Suprapubic skin (tissue), 4 donors: ENCODE measurements at regions not wholly inside any gene's neighbourhood (a gene's known extent, or its start where the extent isn't known, plus 50 kb on each side); places are given as distances from the start of the nearest gene placed in this dataset.

Source experiments
- DNase-seq, 2 donors: peaks; one replicate each; pipeline ENCODE4 v3.0.0-alpha.2; 2019; ENCODE audit warnings: low spot score in 2 of 2
- H3K27ac ChIP-seq: fragments of 200-600 bp; sonication (generic); one replicate; pipeline ENCODE4 v1.5.1; 2019
- H3K27me3 ChIP-seq: fragments of 200-600 bp; sonication (generic); one replicate; pipeline ENCODE4 v1.5.1; 2019
- H3K36me3 ChIP-seq: fragments of 200-600 bp; sonication (generic); one replicate; pipeline ENCODE4 v1.5.1; 2019
- H3K4me1 ChIP-seq: fragments of 200-600 bp; sonication (generic); one replicate; pipeline ENCODE4 v1.5.1; 2019
- H3K4me3 ChIP-seq: fragments of 200-600 bp; sonication (generic); one replicate; pipeline ENCODE4 v1.5.1; 2019; ENCODE audit warnings: mild to moderate bottlenecking
- H3K9me3 ChIP-seq: fragments of 200-600 bp; sonication (generic); one replicate; pipeline ENCODE4 v1.5.1; 2019
- EP300 ChIP-seq: sonication (generic); formaldehyde crosslinking; IDR thresholded peaks from one replicate; pipeline ENCODE4 v1.6.1; 2017; ENCODE audit warnings: antibody characterized with exemption
- POLR2A ChIP-seq, 2 donors: fragments of 450-650 bp; IDR thresholded peaks; one replicate each; pipeline ENCODE4 v1.6.1; 2017; ENCODE audit warnings: antibody characterized with exemption in 2 of 2, mild to moderate bottlenecking in 2 of 2, moderate library complexity in 2 of 2
- POLR2AphosphoS5 ChIP-seq, 3 donors: sonication (generic); formaldehyde crosslinking; IDR thresholded peaks; one replicate each; pipeline ENCODE4 v1.6.1; 2017; ENCODE audit warnings: antibody characterized with exemption in 3 of 3
- WGBS: methylation state at CpG from one replicate; pipeline ENCODE4 v1.1.5; 2018; 5-methylcytosine and 5-hydroxymethylcytosine counted together
- TF ChIP-seq, protein P1 (sequence below), 2 donors: fragments of 200-600 bp in 1 of 2; fragments of 450-650 bp in 1 of 2; sonication (generic) in 1 of 2; IDR thresholded peaks; one replicate each; pipeline ENCODE4 v1.5.1; 2016 to 2019; ENCODE audit warnings: antibody characterized with exemption in 2 of 2, mild to moderate bottlenecking in 1 of 2, moderate library complexity in 1 of 2

DNA sequence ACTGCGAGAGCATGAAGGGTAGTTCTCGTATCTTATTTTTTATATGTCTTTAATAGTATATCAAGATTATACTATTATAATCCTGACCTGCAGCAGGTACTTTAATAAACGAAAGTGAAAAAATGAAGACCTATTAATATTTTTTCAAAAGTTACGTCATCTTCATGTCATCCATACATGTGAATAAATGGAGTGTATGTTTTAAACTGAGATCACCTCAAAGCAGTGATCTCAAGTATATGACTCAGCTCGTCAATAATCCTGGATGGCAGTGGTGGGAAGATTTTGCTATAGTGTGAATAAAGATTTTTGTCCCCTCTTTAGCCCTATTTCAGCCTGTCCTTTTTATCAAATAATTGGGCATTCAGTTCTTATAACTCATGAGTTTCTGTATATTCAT is 166.3 kb upstream of the FBXO11 start:
- peaks cover 4% of the 10 kb centered on the region for H3K4me1 ChIP-seq
- no peak overlapping the region for H3K27ac ChIP-seq
- H3K9me3 ChIP-seq: no peaks in the 10 kb centered on the region
- WGBS: 84% methylated on average over 5 of the region's 5 CpGs
- DNase-seq: no peak
- H3K4me3 ChIP-seq: no peak overlapping the region
- H3K27me3 ChIP-seq: no peaks in the 10 kb centered on the region
- TF ChIP-seq, protein P1, sequence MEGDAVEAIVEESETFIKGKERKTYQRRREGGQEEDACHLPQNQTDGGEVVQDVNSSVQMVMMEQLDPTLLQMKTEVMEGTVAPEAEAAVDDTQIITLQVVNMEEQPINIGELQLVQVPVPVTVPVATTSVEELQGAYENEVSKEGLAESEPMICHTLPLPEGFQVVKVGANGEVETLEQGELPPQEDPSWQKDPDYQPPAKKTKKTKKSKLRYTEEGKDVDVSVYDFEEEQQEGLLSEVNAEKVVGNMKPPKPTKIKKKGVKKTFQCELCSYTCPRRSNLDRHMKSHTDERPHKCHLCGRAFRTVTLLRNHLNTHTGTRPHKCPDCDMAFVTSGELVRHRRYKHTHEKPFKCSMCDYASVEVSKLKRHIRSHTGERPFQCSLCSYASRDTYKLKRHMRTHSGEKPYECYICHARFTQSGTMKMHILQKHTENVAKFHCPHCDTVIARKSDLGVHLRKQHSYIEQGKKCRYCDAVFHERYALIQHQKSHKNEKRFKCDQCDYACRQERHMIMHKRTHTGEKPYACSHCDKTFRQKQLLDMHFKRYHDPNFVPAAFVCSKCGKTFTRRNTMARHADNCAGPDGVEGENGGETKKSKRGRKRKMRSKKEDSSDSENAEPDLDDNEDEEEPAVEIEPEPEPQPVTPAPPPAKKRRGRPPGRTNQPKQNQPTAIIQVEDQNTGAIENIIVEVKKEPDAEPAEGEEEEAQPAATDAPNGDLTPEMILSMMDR (IDR thresholded peaks at IDR 0.05): no peak
- no peak for TF ChIP-seq POLR2A (IDR thresholded peaks at IDR 0.05)
- TF ChIP-seq POLR2AphosphoS5 (IDR thresholded peaks at IDR 0.05): no peak
- no peak for TF ChIP-seq EP300
- no peaks in the 10 kb centered on the region for H3K36me3 ChIP-seq

GRCh38 chr2:48075631-48076030 is 169.3 kb upstream of the FBXO11 start:
- H3K9me3 ChIP-seq: no peaks in the 10 kb centered on the region

GRCh38 chr2:48080534-48081316 is 174.4 kb upstream of the FBXO11 start:
- Histone ChIP-seq H3K27me3 (no peaks in the 10 kb centered on the region), H3K4me1 (no peaks in the 10 kb centered on the region), H3K9me3 (no peaks in the 10 kb centered on the region), H3K36me3 (no peaks in the 10 kb centered on the region), H3K4me3 (no peak overlapping the region), H3K27ac (no peak overlapping the region)
- TF ChIP-seq, protein P1 (IDR thresholded peaks at IDR 0.05): no peak
- TF ChIP-seq POLR2AphosphoS5 (IDR thresholded peaks at IDR 0.05) (no peak), POLR2A (IDR thresholded peaks at IDR 0.05) (no peak)
- WGBS: 86% methylated on average over 6 of the region's 6 CpGs
- no peak for DNase-seq

More at GRCh38 chr2:48075631-48076030, 169.3 kb upstream of the FBXO11 start:
- Histone ChIP-seq H3K4me1 (peaks cover 4% of the 10 kb centered on the region), H3K27me3 (no peaks in the 10 kb centered on the region), H3K36me3 (no peaks in the 10 kb centered on the region), H3K4me3 (no peak overlapping the region), H3K27ac (no peak overlapping the region)
- TF ChIP-seq, protein P1 (IDR thresholded peaks at IDR 0.05): no peak
- TF ChIP-seq POLR2AphosphoS5 (IDR thresholded peaks at IDR 0.05) (no peak), EP300 (no peak)
- WGBS: 82% methylated on average over 2 of the region's 2 CpGs
- no peak for DNase-seq

- H3K27me3 ChIP-seq: no peaks in the 10 kb centered on the region
- no peaks in the 10 kb centered on the region for H3K4me1 ChIP-seq
- no peaks in the 10 kb centered on the region for H3K36me3 ChIP-seq
- TF ChIP-seq, protein P1 (IDR thresholded peaks at IDR 0.05): no peak
- TF ChIP-seq EP300 (no peak), POLR2A (IDR thresholded peaks at IDR 0.05) (no peak), POLR2AphosphoS5 (IDR thresholded peaks at IDR 0.05) (no peak)
- H3K4me3 ChIP-seq: no peak overlapping the region
- WGBS: 81% methylated on average over 7 of the region's 7 CpGs
- DNase-seq: no peak
- no peak overlapping the region for H3K27ac ChIP-seq
- H3K9me3 ChIP-seq: no peaks in the 10 kb centered on the region
Observed at GRCh38 chr2:48081317-48081628, 175.0 kb upstream of the FBXO11 start.

DNA sequence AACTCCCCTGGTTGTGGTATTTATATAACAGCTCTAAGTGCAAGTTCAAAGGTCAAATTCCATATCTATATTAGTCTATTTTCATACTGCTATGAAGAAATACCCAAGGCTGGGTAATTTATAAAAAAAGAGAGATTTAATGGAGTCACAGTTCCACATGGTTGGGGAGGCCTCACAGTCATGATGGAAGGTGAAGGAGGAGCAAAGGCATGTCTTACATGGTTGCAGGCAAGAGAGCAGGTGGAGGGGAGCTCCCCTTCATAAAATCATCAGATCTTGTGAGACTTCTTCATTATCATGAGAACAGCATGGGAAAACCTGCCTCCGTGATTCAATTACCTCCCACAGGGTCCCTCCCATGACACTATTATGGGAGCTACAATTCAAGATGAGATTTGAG is 179.6 kb upstream of the FBXO11 start:
- Histone ChIP-seq H3K4me1 (no peaks in the 10 kb centered on the region), H3K9me3 (no peaks in the 10 kb centered on the region), H3K27ac (no peak overlapping the region), H3K4me3 (no peak overlapping the region), H3K36me3 (no peaks in the 10 kb centered on the region), H3K27me3 (no peaks in the 10 kb centered on the region)
- 100% methylated on average over 1 of the region's 1 CpG for WGBS
- TF ChIP-seq EP300 (no peak), POLR2A (IDR thresholded peaks at IDR 0.05) (no peak), POLR2AphosphoS5 (IDR thresholded peaks at IDR 0.05) (no peak)
- TF ChIP-seq, protein P1 (IDR thresholded peaks at IDR 0.05): no peak
- DNase-seq: no peak
